Heart left ventricle (tissue), 16 donors: ENCODE measurements at regions not wholly inside any gene's neighbourhood (a gene's known extent, or its start where the extent isn't known, plus 50 kb on each side); places are given as distances from the start of the nearest gene placed in this dataset.

Experiments
- ATAC-seq, 4 donors: fragments of 200-7000 bp; cut with Tn5 transposase; one replicate each; pipeline ENCODE4 v1.9.1; 2020 to 2022; ENCODE audit warnings: moderate library complexity in 4 of 4, mild to moderate bottlenecking in 3 of 4, moderate number of reproducible peaks in 1 of 4
- DNase-seq, 5 donors: peaks; one replicate each; pipeline ENCODE4 v3.0.0-alpha.2; 2020
- H3K27ac ChIP-seq, 12 donors: fragments of 200-600 bp; sonication (generic) in 4 of 12; one replicate each; pipeline versions ENCODE4 v1.5.0 to v1.8.0; 2016 to 2022; ENCODE audit warnings: mild to moderate bottlenecking in 2 of 12
- H3K27me3 ChIP-seq, 9 donors: fragments of 200-600 bp; sonication (generic) in 2 of 9; one replicate each; pipeline versions ENCODE4 v1.5.1 to v1.8.0; 2016 to 2022; ENCODE audit warnings: mild to moderate bottlenecking in 3 of 9
- H3K36me3 ChIP-seq, 9 donors: fragments of 200-600 bp; sonication (generic) in 2 of 9; one replicate each; pipeline versions ENCODE4 v1.5.0 to v1.8.0; 2018 to 2022; ENCODE audit warnings: mild to moderate bottlenecking in 2 of 9
- H3K4me1 ChIP-seq, 12 donors: fragments of 200-600 bp; sonication (generic) in 4 of 12; one replicate each; pipeline versions ENCODE4 v1.5.0 to v1.8.0; 2016 to 2022; ENCODE audit warnings: mild to moderate bottlenecking in 3 of 12
- H3K4me3 ChIP-seq, 12 donors: fragments of 200-600 bp; sonication (generic) in 4 of 12; one replicate each; pipeline versions ENCODE4 v1.5.0 to v1.8.0; 2017 to 2022; ENCODE audit warnings: mild to moderate bottlenecking in 9 of 12, moderate library complexity in 4 of 12
- H3K9me3 ChIP-seq, 12 donors: fragments of 200-600 bp; sonication (generic) in 4 of 12; one replicate each; pipeline versions ENCODE4 v1.5.0 to v1.8.0; 2016 to 2022; ENCODE audit warnings: mild to moderate bottlenecking in 1 of 12
- CTCF ChIP-seq, 12 donors: fragments of 200-600 bp; sonication (generic) in 4 of 12; IDR thresholded peaks; one replicate each; pipeline versions ENCODE4 v1.5.0 to v1.8.0; 2018 to 2022; ENCODE audit warnings: antibody characterized with exemption in 12 of 12, mild to moderate bottlenecking in 5 of 12
- POLR2A ChIP-seq, 2 donors: fragments of 450-650 bp; IDR thresholded peaks; one replicate each; pipeline ENCODE4 v1.6.1; 2017; ENCODE audit warnings: antibody characterized with exemption in 2 of 2, mild to moderate bottlenecking in 2 of 2, moderate library complexity in 2 of 2
- WGBS, 4 donors: extraction: QIAGEN DNeasy Blood & Tissue Kit in 2 of 4; methylation state at CpG; one replicate each; pipeline versions ENCODE4 v1.1.5 to v1.1.7; 2013 to 2018; 5-methylcytosine and 5-hydroxymethylcytosine counted together
- intact Hi-C, 10 donors: fragments of 100-400 bp; cut with DNase I; formaldehyde crosslinking; loops; one replicate each; pipeline versions ENCODE4 v1.11.1 to v1.14.2; 2022
- donor health status: ischemic (EF 13 %, LVEDD 7.1; RV severe dilation, severe dysfunction).
- donor health status: healthy with polysubstance abuse.
- donor health status: DM: no; HTN: yes; CAD: no.
- donor health status: DM: no; HTN: no; CAD: no.
- donor health status: ischemic (EF 25% LVEDD 6.9; RV normal size, moderate dysfunction).
- donor health status: ischemic (EF 25% LVEDD 5.7; RV mildly dilated, moderate dysfunction).
- donor health status: healthy.
- donor health status: DM: yes; HTN: yes; CAD: no.
- donor health status: ischemic (EF 35%, LVEDD 5.7; RV mildly dilated, moderate dysfunction).
- donor health status: nonischemic (EF 11% LVEDD 7.7; RV severe dilation, severe dysfunction).
- donor health status: DM: yes; HTN: yes; CAD: no.
- donor health status: PGD.
- donor health status: ischemic (EF 29% LVEDD 5.4; RV normal size, mild dysfunction).
- donor health status: nonischemic (EF 23%, LVEDD 6.1; RV moderate dilation, normal function).

GRCh38 chr6:160926281-160927276, 65.0 kb upstream of the MAP3K4 start:
- whole genome bisulfite sequencing, 4 donors = 84 to 87% (median 85%) methylated on average over 29 of the region's 29 CpGs
- no peaks in the 10 kb centered on the region for H3K36me3 ChIP-seq

GRCh38 chr6:160927416-160927815, 64.2 kb upstream of the MAP3K4 start:
- peaks cover 0 to 24% (median 0%) of the 10 kb centered on the region in 9 donors for H3K27me3 ChIP-seq
- no peaks in the 10 kb centered on the region for H3K36me3 ChIP-seq
- no peak overlapping the region for H3K4me3 ChIP-seq
- H3K9me3 ChIP-seq = no peaks in the 10 kb centered on the region
- intact Hi-C loops = loop anchor here in 1 of 10 donors (5.0 kb wide), 1 partner anchor 445 kb away; no protein-coding TSS in a partner anchor
- peaks cover 0 to 9% (median 0%) of the 10 kb centered on the region in 12 donors for H3K4me1 ChIP-seq
- no peak for TF ChIP-seq POLR2A (IDR thresholded peaks at IDR 0.05)
- TF ChIP-seq CTCF (IDR thresholded peaks at IDR 0.05) = no peak
- no peak overlapping the region for H3K27ac ChIP-seq
- no peak for ATAC-seq
- 89 to 100% (median 93%) methylated on average over 2 of the region's 2 CpGs for WGBS, 4 donors
- DNase-seq = no peak

More at GRCh38 chr6:160926281-160927276, 65.0 kb upstream of the MAP3K4 start:
- Histone ChIP-seq H3K27me3 (peaks cover 0 to 24% (median 0%) of the 10 kb centered on the region in 9 donors), H3K4me3 (no peak overlapping the region), H3K4me1 (peaks cover 0 to 9% (median 0%) of the 10 kb centered on the region in 12 donors), H3K9me3 (no peaks in the 10 kb centered on the region), H3K27ac (no peak overlapping the region)
- intact Hi-C loops = loop anchor here in 1 of 10 donors (5.0 kb wide), 1 partner anchor 446 kb away; no protein-coding TSS in a partner anchor
- no peak for ATAC-seq
- no peak for DNase-seq
- TF ChIP-seq CTCF (IDR thresholded peaks at IDR 0.05) = no peak
- no peak for TF ChIP-seq POLR2A (IDR thresholded peaks at IDR 0.05)

- H3K27me3 ChIP-seq = peaks cover 0 to 24% (median 0%) of the 10 kb centered on the region in 9 donors
- intact Hi-C loops = loop anchor here in 1 of 10 donors (5.0 kb wide), 1 partner anchor 443 kb away; no protein-coding TSS in a partner anchor
- H3K4me1 ChIP-seq = peaks cover 0 to 9% (median 0%) of the 10 kb centered on the region in 12 donors
- no peak for TF ChIP-seq CTCF (IDR thresholded peaks at IDR 0.05)
- TF ChIP-seq POLR2A (IDR thresholded peaks at IDR 0.05) = no peak
- H3K27ac ChIP-seq = no peak overlapping the region
- H3K4me3 ChIP-seq = no peak overlapping the region
- H3K9me3 ChIP-seq = no peaks in the 10 kb centered on the region
- H3K36me3 ChIP-seq = no peaks in the 10 kb centered on the region
- no peak for DNase-seq
- whole genome bisulfite sequencing, 4 donors = 80 to 88% (median 82%) methylated on average over 3 of the region's 3 CpGs
- ATAC-seq = no peak
Measured at GRCh38 chr6:160929361-160929760, 62.2 kb upstream of the MAP3K4 start.

GRCh38 chr6:160929831-160930230, 61.7 kb upstream of the MAP3K4 start:
- Histone ChIP-seq H3K27ac (no peak overlapping the region), H3K27me3 (peaks cover 0 to 24% (median 0%) of the 10 kb centered on the region in 9 donors), H3K36me3 (no peaks in the 10 kb centered on the region), H3K4me1 (peaks cover 0 to 9% (median 0%) of the 10 kb centered on the region in 12 donors), H3K4me3 (no peak overlapping the region), H3K9me3 (no peaks in the 10 kb centered on the region)
- ATAC-seq (no peak), DNase-seq (no peak)
- intact Hi-C loops = loop anchor here (1.0 to 10.0 kb wide), 13 partner anchors 42 to 445 kb away; partner anchors contain the start of gene MAP3K4 (in 4 of the 10)
- TF ChIP-seq POLR2A (IDR thresholded peaks at IDR 0.05) = no peak
- no peak for TF ChIP-seq CTCF (IDR thresholded peaks at IDR 0.05)
- 60 to 92% (median 80%) methylated on average over 3 of the region's 3 CpGs for WGBS, 4 donors
